ENCODE measurements at regions not wholly inside any gene's neighbourhood (a gene's known extent, or its start where the extent isn't known, plus 50 kb on each side); places are given as distances from the start of the nearest gene placed in this dataset.

DNA sequence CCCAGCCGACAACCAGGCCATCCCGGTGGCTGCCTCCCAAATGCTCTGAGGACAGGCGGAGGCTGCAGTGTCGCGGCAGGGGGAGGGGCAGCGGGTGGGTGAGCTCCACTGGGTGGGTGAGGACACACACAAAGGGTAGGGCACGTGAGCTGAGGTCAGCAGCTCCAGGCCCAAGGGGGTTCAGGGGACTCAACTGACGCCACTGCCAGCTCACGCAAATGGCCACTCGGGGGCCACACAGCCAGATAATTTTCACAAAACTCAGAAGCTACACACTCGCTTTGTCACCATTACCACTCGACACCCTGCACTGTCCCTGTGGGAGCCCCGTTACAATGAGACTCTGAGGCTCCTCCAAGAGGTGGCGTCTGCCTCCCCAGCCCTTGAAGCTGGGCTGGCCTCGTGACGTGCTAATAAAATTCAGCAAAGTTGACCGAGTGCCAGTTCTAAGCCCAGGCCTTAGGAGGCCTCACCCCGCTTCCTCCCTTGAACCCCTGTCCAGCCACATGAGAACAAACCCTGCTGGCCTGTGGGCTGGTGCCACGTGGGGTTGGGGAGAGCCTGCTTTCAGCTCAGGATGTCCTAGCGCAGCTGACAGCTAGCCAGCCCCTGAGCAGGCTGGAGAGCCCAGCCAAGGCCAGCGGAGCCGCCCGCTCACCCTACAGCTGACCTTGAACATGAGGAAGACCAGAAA lies 56.9 kb downstream of the RMI2 start:
- TF ChIP-seq FOXM1 (IDR thresholded peaks at IDR 0.05; ENCODE audit: borderline replicate concordance, low read depth) (no peak), TAF1 (IDR thresholded peaks at IDR 0.05; ENCODE audit: low read depth) (no peak), YY1 (IDR thresholded peaks at IDR 0.05; ENCODE audit: low read depth) (no peak), TCF12 (IDR thresholded peaks at IDR 0.05; ENCODE audit: low read depth) (no peak), CREB1 (IDR thresholded peaks at IDR 0.05; ENCODE audit: low read depth) (no peak), ZBTB7A (IDR thresholded peaks at IDR 0.05; ENCODE audit: low read depth) (no peak), RAD21 (IDR thresholded peaks at IDR 0.05; ENCODE audit: low read depth) (no peak), CEBPB (IDR thresholded peaks at IDR 0.05) (no peak)
